ENCODE measurements at regions not wholly inside any gene's neighbourhood (a gene's known extent, or its start where the extent isn't known, plus 50 kb on each side); places are given as distances from the start of the nearest gene placed in this dataset.

DNA sequence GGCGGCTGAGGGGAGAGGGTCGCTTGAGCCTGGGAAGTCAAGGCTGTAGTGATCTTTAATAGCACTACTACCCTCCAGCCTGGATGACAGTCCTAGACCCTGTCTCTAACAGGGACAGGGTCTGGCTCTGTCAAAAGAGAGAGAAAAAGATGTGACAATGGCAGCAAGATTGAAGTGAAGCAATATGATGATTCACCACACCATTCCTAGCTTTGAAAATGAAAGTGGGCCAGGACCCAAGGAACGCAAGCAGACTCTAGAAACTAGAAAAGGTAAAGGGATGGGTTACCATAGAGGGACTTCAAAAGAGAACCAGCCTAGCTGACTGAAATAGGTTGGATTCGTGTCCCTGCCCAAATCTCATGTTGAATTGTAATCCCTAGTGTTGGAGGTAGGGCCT lies 426.9 kb downstream of the HTR1B start:
- Histone ChIP-seq H3K4me3 (ENCODE audit: control insufficient read depth in 2 of 3, extremely low read depth in 1 of 3, insufficient read depth in 2 of 3, low read depth in 1 of 3, low read length in 3 of 3) (no peak overlapping the region), H4K20me1 (ENCODE audit: control insufficient read depth, extremely low read depth, insufficient read depth, low read length) (no peaks in the 10 kb centered on the region), H3K4me1 (ENCODE audit: control insufficient read depth, extremely low read depth, insufficient read depth, low read length) (peaks cover 10% of the 10 kb centered on the region), H3K9me3 (ENCODE audit: control insufficient read depth, low read depth, low read length) (peaks cover 4% of the 10 kb centered on the region), H3K4me2 (ENCODE audit: control insufficient read depth, extremely low read depth, insufficient read depth, low read depth, low read length) (no peak overlapping the region), H3K79me2 (ENCODE audit: control insufficient read depth, insufficient read depth, low read length) (no peaks in the 10 kb centered on the region), H2AFZ (ENCODE audit: control insufficient read depth, low read length) (no peak overlapping the region), H3K9ac (ENCODE audit: control insufficient read depth, extremely low read depth, insufficient read depth, low read length) (no peak overlapping the region), H3K27ac (ENCODE audit: control insufficient read depth, insufficient read depth, low read length) (no peak overlapping the region), H3K36me3 (ENCODE audit: control insufficient read depth in 2 of 2, extremely low read depth in 1 of 2, insufficient read depth in 2 of 2, low read length in 2 of 2) (no peaks in the 10 kb centered on the region), H3K27me3 (ENCODE audit: control insufficient read depth, extremely low read depth, insufficient read depth, low read length) (no peaks in the 10 kb centered on the region), H3K9me1 (ENCODE audit: control insufficient read depth, extremely low read depth, insufficient read depth, low read length) (no peaks in the 10 kb centered on the region)
- DNase-seq (ENCODE audit: low read depth, low spot score) (no peak), FAIRE-seq (no peak)
- TF ChIP-seq, protein P1, sequence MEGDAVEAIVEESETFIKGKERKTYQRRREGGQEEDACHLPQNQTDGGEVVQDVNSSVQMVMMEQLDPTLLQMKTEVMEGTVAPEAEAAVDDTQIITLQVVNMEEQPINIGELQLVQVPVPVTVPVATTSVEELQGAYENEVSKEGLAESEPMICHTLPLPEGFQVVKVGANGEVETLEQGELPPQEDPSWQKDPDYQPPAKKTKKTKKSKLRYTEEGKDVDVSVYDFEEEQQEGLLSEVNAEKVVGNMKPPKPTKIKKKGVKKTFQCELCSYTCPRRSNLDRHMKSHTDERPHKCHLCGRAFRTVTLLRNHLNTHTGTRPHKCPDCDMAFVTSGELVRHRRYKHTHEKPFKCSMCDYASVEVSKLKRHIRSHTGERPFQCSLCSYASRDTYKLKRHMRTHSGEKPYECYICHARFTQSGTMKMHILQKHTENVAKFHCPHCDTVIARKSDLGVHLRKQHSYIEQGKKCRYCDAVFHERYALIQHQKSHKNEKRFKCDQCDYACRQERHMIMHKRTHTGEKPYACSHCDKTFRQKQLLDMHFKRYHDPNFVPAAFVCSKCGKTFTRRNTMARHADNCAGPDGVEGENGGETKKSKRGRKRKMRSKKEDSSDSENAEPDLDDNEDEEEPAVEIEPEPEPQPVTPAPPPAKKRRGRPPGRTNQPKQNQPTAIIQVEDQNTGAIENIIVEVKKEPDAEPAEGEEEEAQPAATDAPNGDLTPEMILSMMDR (optimal IDR thresholded peaks at IDR 0.05 in 1 of 3, IDR thresholded peaks at IDR 0.05 in 1 of 3, conservative IDR thresholded peaks at IDR 0.05 in 1 of 3; ENCODE audit: extremely low read depth in 1 of 3, insufficient read depth in 2 of 3, low read length in 3 of 3) = no peak
- TF ChIP-seq EZH2 (IDR thresholded peaks at IDR 0.05; ENCODE audit: low read length) = no peak
- dilution Hi-C loops (cut with MboI; ENCODE audit: extremely low pct_ligation_motif_present, low sequenced_read_pairs) = no loop called here

DNA sequence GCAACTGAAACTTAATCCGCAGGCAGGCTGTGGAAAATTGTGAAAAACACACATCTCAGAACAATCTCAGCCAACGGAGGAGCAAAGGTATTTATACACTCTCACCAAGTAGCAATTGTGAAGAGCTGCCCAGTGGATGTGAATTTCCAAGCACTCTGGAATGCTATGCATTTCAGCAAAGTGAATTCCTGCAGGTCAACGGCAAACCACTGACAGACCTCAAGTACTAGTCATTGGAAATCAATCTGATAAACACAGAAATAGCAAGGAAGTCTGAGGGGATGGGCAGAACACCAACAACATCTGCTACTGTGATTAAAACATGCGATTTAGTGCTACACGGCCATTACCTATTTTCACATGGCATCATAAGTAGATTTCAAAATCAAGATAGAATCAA lies 429.1 kb downstream of the HTR1B start:
- dilution Hi-C loops (cut with MboI; ENCODE audit: extremely low pct_ligation_motif_present, low sequenced_read_pairs) = no loop called here
- Histone ChIP-seq H2AFZ (ENCODE audit: control insufficient read depth, low read length) (peak overlapping the region; percentile 62), H3K36me3 (ENCODE audit: control insufficient read depth in 2 of 2, extremely low read depth in 1 of 2, insufficient read depth in 2 of 2, low read length in 2 of 2) (no peaks in the 10 kb centered on the region), H3K27ac (ENCODE audit: control insufficient read depth, insufficient read depth, low read length) (no peak overlapping the region), H3K27me3 (ENCODE audit: control insufficient read depth, extremely low read depth, insufficient read depth, low read length) (no peaks in the 10 kb centered on the region), H3K9me1 (ENCODE audit: control insufficient read depth, extremely low read depth, insufficient read depth, low read length) (no peaks in the 10 kb centered on the region), H3K9ac (ENCODE audit: control insufficient read depth, extremely low read depth, insufficient read depth, low read length) (no peak overlapping the region), H3K4me3 (ENCODE audit: control insufficient read depth in 2 of 3, extremely low read depth in 1 of 3, insufficient read depth in 2 of 3, low read depth in 1 of 3, low read length in 3 of 3) (peak overlapping the region in 1 of 3 experiments; percentile 22), H3K4me1 (ENCODE audit: control insufficient read depth, extremely low read depth, insufficient read depth, low read length) (peaks cover 10% of the 10 kb centered on the region), H3K9me3 (ENCODE audit: control insufficient read depth, low read depth, low read length) (peaks cover 4% of the 10 kb centered on the region), H3K4me2 (ENCODE audit: control insufficient read depth, extremely low read depth, insufficient read depth, low read depth, low read length) (peak overlapping the region; percentile 37), H3K79me2 (ENCODE audit: control insufficient read depth, insufficient read depth, low read length) (no peaks in the 10 kb centered on the region), H4K20me1 (ENCODE audit: control insufficient read depth, extremely low read depth, insufficient read depth, low read length) (no peaks in the 10 kb centered on the region)
- FAIRE-seq (peak; percentile 79), DNase-seq (ENCODE audit: low read depth, low spot score) (peak; percentile 25)
- TF ChIP-seq, protein P1 (optimal IDR thresholded peaks at IDR 0.05 in 1 of 3, IDR thresholded peaks at IDR 0.05 in 1 of 3, conservative IDR thresholded peaks at IDR 0.05 in 1 of 3; ENCODE audit: extremely low read depth in 1 of 3, insufficient read depth in 2 of 3, low read length in 3 of 3) = no peak
- no peak for TF ChIP-seq EZH2 (IDR thresholded peaks at IDR 0.05; ENCODE audit: low read length)

Measured in keratinocyte (primary cell).